Upper lobe of right lung (tissue), 1 donor: ENCODE measurements at regions not wholly inside any gene's neighbourhood (a gene's known extent, or its start where the extent isn't known, plus 50 kb on each side); places are given as distances from the start of the nearest gene placed in this dataset.

ENCODE experiments used
- ATAC-seq: fragments of 200-7000 bp; cut with Tn5 transposase; one replicate; pipeline ENCODE4 v1.9.1; 2020; ENCODE audit warnings: mild to moderate bottlenecking, moderate library complexity
- DNase-seq: peaks from one replicate; pipeline ENCODE4 v3.0.0-alpha.2; 2020
- H3K27ac ChIP-seq: fragments of 200-600 bp; one replicate; pipeline ENCODE4 v1.8.0; 2022
- H3K27me3 ChIP-seq: fragments of 200-600 bp; one replicate; pipeline ENCODE4 v1.8.0; 2022; ENCODE audit warnings: mild to moderate bottlenecking
- H3K36me3 ChIP-seq: fragments of 200-600 bp; one replicate; pipeline ENCODE4 v1.8.0; 2022
- H3K4me1 ChIP-seq: fragments of 200-600 bp; one replicate; pipeline ENCODE4 v1.8.0; 2022
- H3K4me3 ChIP-seq: fragments of 200-600 bp; one replicate; pipeline ENCODE4 v1.8.0; 2022; ENCODE audit warnings: mild to moderate bottlenecking
- H3K9me3 ChIP-seq: fragments of 200-600 bp; one replicate; pipeline ENCODE4 v1.8.0; 2022
- CTCF ChIP-seq: fragments of 200-600 bp; IDR thresholded peaks from one replicate; pipeline ENCODE4 v1.8.0; 2022; ENCODE audit warnings: antibody characterized with exemption
- intact Hi-C: fragments of 100-400 bp; cut with DNase I; formaldehyde crosslinking; loops from one replicate; pipeline ENCODE4 v1.11.0; 2022
- donor health status: DM: no; HTN: yes; CAD: no; lungs with severe emphysema.

GRCh38 chr3:159148466-159148865 lies 346.6 kb downstream of the MFSD1 start:
- intact Hi-C loops = no loop called here
- DNase-seq = no peak
- Histone ChIP-seq H3K27me3 (no peaks in the 10 kb centered on the region), H3K36me3 (no peaks in the 10 kb centered on the region), H3K27ac (no peak overlapping the region), H3K4me3 (no peak overlapping the region), H3K9me3 (no peaks in the 10 kb centered on the region), H3K4me1 (no peaks in the 10 kb centered on the region)
- ATAC-seq = no peak
- no peak for TF ChIP-seq CTCF

GRCh38 chr3:159149131-159149530 lies 347.3 kb downstream of the MFSD1 start:
- intact Hi-C loops = no loop called here
- no peaks in the 10 kb centered on the region for H3K9me3 ChIP-seq
- ATAC-seq (no peak), DNase-seq (no peak)
- no peaks in the 10 kb centered on the region for H3K27me3 ChIP-seq
- no peak overlapping the region for H3K4me3 ChIP-seq
- no peak for TF ChIP-seq CTCF
- no peaks in the 10 kb centered on the region for H3K4me1 ChIP-seq
- no peaks in the 10 kb centered on the region for H3K36me3 ChIP-seq
- H3K27ac ChIP-seq = no peak overlapping the region

- Histone ChIP-seq H3K4me3 (no peak overlapping the region), H3K27ac (no peak overlapping the region), H3K4me1 (no peaks in the 10 kb centered on the region), H3K9me3 (no peaks in the 10 kb centered on the region), H3K27me3 (no peaks in the 10 kb centered on the region), H3K36me3 (no peaks in the 10 kb centered on the region)
- ATAC-seq (no peak), DNase-seq (no peak)
- no peak for TF ChIP-seq CTCF
- intact Hi-C loops = no loop called here
These were observed 347.8 kb downstream of the MFSD1 start for GRCh38 chr3:159149633-159150032.

- no peaks in the 10 kb centered on the region for H3K27me3 ChIP-seq
- intact Hi-C loops = no loop called here
- no peaks in the 10 kb centered on the region for H3K4me1 ChIP-seq
- H3K27ac ChIP-seq = no peak overlapping the region
- H3K4me3 ChIP-seq = no peak overlapping the region
- no peaks in the 10 kb centered on the region for H3K9me3 ChIP-seq
- no peaks in the 10 kb centered on the region for H3K36me3 ChIP-seq
- TF ChIP-seq CTCF = no peak
- ATAC-seq = peak; percentile 29
- no peak for DNase-seq
These were observed 348.3 kb downstream of the MFSD1 start for GRCh38 chr3:159150180-159150579.

- TF ChIP-seq CTCF = no peak
- no peaks in the 10 kb centered on the region for H3K9me3 ChIP-seq
- no peaks in the 10 kb centered on the region for H3K36me3 ChIP-seq
- no peak for ATAC-seq
- DNase-seq = no peak
- no peak overlapping the region for H3K4me3 ChIP-seq
- H3K27me3 ChIP-seq = no peaks in the 10 kb centered on the region
- intact Hi-C loops = no loop called here
- H3K4me1 ChIP-seq = no peaks in the 10 kb centered on the region
- no peak overlapping the region for H3K27ac ChIP-seq
These were observed 349.3 kb downstream of the MFSD1 start for GRCh38 chr3:159151130-159151529.

- Histone ChIP-seq H3K27ac (no peak overlapping the region), H3K9me3 (no peaks in the 10 kb centered on the region), H3K4me3 (no peak overlapping the region), H3K27me3 (no peaks in the 10 kb centered on the region), H3K4me1 (no peaks in the 10 kb centered on the region), H3K36me3 (no peaks in the 10 kb centered on the region)
- DNase-seq = no peak
- no peak for TF ChIP-seq CTCF
- intact Hi-C loops = no loop called here
- no peak for ATAC-seq
These were observed 355.4 kb downstream of the MFSD1 start for GRCh38 chr3:159157275-159157674.
